Neural progenitor cell (in vitro differentiated cells): ENCODE measurements at regions not wholly inside any gene's neighbourhood (a gene's known extent, or its start where the extent isn't known, plus 50 kb on each side); places are given as distances from the start of the nearest gene placed in this dataset.

Experiments used
- DNase-seq: peaks from one replicate; pipeline ENCODE4 v3.0.0-alpha.2; 2016; ENCODE audit warnings: low spot score
- H2AFZ ChIP-seq: fragments of 200-600 bp; sonication (generic); replicated peaks from 2 replicates; pipeline ENCODE4 v1.6.1; 2016; ENCODE audit warnings: antibody characterized with exemption
- H3F3A ChIP-seq: fragments of 200-600 bp; sonication (generic); 2 replicates; pipeline ENCODE4 v1.6.1; 2016; ENCODE audit warnings: antibody characterized with exemption, low read depth
- H3K27ac ChIP-seq: fragments of 200-600 bp; sonication (generic); 2 replicates; pipeline ENCODE4 v1.5.1; 2016; ENCODE audit warnings: mild to moderate bottlenecking
- H3K27me3 ChIP-seq: fragments of 200-600 bp; sonication (generic); 2 replicates; pipeline ENCODE4 v1.6.1; 2016; ENCODE audit warnings: mild to moderate bottlenecking, moderate library complexity
- H3K36me3 ChIP-seq: fragments of 200-600 bp; sonication (generic); 2 replicates; pipeline ENCODE4 v1.5.1; 2016
- H3K4me1 ChIP-seq: fragments of 200-600 bp; sonication (generic); 2 replicates; pipeline ENCODE4 v1.6.1; 2016; ENCODE audit warnings: mixed run types
- H3K4me2 ChIP-seq: fragments of 200-600 bp; sonication (generic); 2 replicates; pipeline ENCODE4 v1.6.1; 2016
- H3K4me3 ChIP-seq: fragments of 200-600 bp; sonication (generic); 2 replicates; pipeline ENCODE4 v1.5.1; 2016
- H3K79me2 ChIP-seq: fragments of 200-600 bp; sonication (generic); 2 replicates; pipeline ENCODE4 v1.6.1; 2016; ENCODE audit warnings: low read depth
- H3K9ac ChIP-seq: fragments of 200-600 bp; sonication (generic); 2 replicates; pipeline ENCODE4 v1.6.1; 2016
- H3K9me3 ChIP-seq: fragments of 200-600 bp; sonication (generic); 2 replicates; pipeline ENCODE4 v1.5.1; 2016; ENCODE audit warnings: low read depth
- H4K20me1 ChIP-seq: fragments of 200-600 bp; sonication (generic); 2 replicates; pipeline ENCODE4 v1.6.1; 2016; ENCODE audit warnings: low read depth
- H3K27ac Mint-ChIP-seq: 3 replicates; pipeline ENCODE4 v1.8.0; 2021; ENCODE audit warnings: mixed read lengths
- H3K27me3 Mint-ChIP-seq: 2 replicates; pipeline ENCODE4 v1.8.0; 2022; ENCODE audit warnings: low read depth, mild to moderate bottlenecking, inconsistent platforms, moderate library complexity, mixed read lengths; ENCODE audit not compliant: insufficient read depth
- H3K36me3 Mint-ChIP-seq: 3 replicates; pipeline ENCODE4 v1.8.0; 2021; ENCODE audit warnings: mixed read lengths
- H3K4me1 Mint-ChIP-seq: 3 replicates; pipeline ENCODE4 v1.8.0; 2021; ENCODE audit warnings: mixed read lengths
- H3K4me3 Mint-ChIP-seq: 3 replicates; pipeline ENCODE4 v1.8.0; 2021; ENCODE audit warnings: mild to moderate bottlenecking, moderate library complexity, mixed read lengths
- H3K9me3 Mint-ChIP-seq: 3 replicates; pipeline ENCODE4 v1.8.0; 2020; ENCODE audit warnings: mixed read lengths
- CTCF ChIP-seq: fragments of 200-600 bp; sonication (generic); IDR thresholded peaks from 2 replicates; pipeline ENCODE4 v1.5.1; 2017; ENCODE audit warnings: antibody characterized with exemption, mild to moderate bottlenecking
- EZH2 ChIP-seq: fragments of 200-600 bp; sonication (generic); IDR thresholded peaks from 2 replicates; pipeline ENCODE4 v1.6.1; 2017; ENCODE audit warnings: antibody characterized with exemption, mild to moderate bottlenecking, moderate library complexity
- EZH2phosphoT487 ChIP-seq: fragments of 200-600 bp; sonication (generic); IDR thresholded peaks from 2 replicates; pipeline ENCODE4 v1.6.1; 2017; ENCODE audit warnings: antibody characterized with exemption

DNA sequence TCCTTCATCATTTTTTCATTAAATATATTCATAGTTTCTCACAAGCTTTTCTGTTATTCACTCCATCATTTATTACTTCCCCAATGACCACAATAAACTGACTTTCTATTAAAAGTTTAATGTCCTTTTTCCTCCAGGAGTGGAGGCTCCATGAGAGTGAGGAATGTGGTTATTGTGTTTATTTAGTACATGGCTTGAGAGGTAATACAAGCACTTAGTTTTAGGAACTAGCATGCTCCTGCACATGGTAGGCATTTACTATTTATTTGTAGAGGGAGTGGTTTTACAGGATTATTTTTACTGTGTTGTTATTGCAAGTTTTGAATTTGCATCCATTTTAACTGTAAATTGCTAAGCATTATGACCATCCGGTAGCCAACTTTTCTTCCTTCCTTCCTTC lies 412.9 kb upstream of the SUCLG2 start:
- Histone ChIP-seq H2AFZ (no peak overlapping the region), H3K9me3 (no peaks in the 10 kb centered on the region), H3K79me2 (no peaks in the 10 kb centered on the region), H3K27me3 (no peaks in the 10 kb centered on the region), H3K4me3 (no peak overlapping the region), H3F3A (no peaks in the 10 kb centered on the region), H4K20me1 (no peaks in the 10 kb centered on the region), H3K4me1 (no peaks in the 10 kb centered on the region), H3K9ac (no peak overlapping the region), H3K4me2 (no peak overlapping the region), H3K27ac (no peak overlapping the region), H3K36me3 (no peaks in the 10 kb centered on the region)
- Mint-ChIP-seq H3K36me3 (no peaks in the 10 kb centered on the region), H3K4me3 (no peak overlapping the region), H3K4me1 (no peaks in the 10 kb centered on the region), H3K9me3 (no peaks in the 10 kb centered on the region), H3K27me3 (peaks cover 2% of the 10 kb centered on the region), H3K27ac (no peak overlapping the region)
- TF ChIP-seq CTCF (no peak), EZH2phosphoT487 (no peak), EZH2 (no peak)
- DNase-seq: no peak

DNA sequence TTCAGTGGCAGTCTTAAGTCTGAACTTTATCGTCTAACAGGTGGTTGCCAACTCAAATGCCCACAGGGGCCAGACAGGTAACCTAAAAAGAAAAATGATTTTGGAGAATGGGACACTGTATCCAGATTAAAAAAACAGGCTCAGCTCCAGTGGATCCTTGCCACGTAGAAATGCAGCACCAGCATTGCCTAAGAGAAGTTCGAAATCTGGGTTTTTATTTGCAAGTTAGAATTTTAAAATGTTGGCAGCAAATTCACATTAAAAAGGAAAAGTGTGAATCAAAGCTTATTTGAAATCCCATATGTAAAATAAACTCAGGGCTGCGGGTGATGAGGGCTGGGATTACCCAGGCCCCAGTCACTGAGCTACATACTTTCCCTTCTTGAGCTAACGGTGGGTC lies 408.5 kb upstream of the SUCLG2 start:
- Mint-ChIP-seq H3K27ac (no peak overlapping the region), H3K4me1 (no peaks in the 10 kb centered on the region), H3K36me3 (no peaks in the 10 kb centered on the region), H3K9me3 (no peaks in the 10 kb centered on the region), H3K4me3 (no peak overlapping the region), H3K27me3 (no peaks in the 10 kb centered on the region)
- H3F3A ChIP-seq: no peaks in the 10 kb centered on the region
- H3K9ac ChIP-seq: no peak overlapping the region
- no peaks in the 10 kb centered on the region for H3K4me1 ChIP-seq
- DNase-seq: no peak
- H3K27ac ChIP-seq: no peak overlapping the region
- H3K9me3 ChIP-seq: no peaks in the 10 kb centered on the region
- no peaks in the 10 kb centered on the region for H4K20me1 ChIP-seq
- H3K79me2 ChIP-seq: no peaks in the 10 kb centered on the region
- H3K36me3 ChIP-seq: no peaks in the 10 kb centered on the region
- no peaks in the 10 kb centered on the region for H3K27me3 ChIP-seq
- H3K4me2 ChIP-seq: no peak overlapping the region
- no peak for TF ChIP-seq EZH2
- no peak for TF ChIP-seq EZH2phosphoT487
- TF ChIP-seq CTCF: no peak
- H3K4me3 ChIP-seq: no peak overlapping the region
- H2AFZ ChIP-seq: no peak overlapping the region

DNA sequence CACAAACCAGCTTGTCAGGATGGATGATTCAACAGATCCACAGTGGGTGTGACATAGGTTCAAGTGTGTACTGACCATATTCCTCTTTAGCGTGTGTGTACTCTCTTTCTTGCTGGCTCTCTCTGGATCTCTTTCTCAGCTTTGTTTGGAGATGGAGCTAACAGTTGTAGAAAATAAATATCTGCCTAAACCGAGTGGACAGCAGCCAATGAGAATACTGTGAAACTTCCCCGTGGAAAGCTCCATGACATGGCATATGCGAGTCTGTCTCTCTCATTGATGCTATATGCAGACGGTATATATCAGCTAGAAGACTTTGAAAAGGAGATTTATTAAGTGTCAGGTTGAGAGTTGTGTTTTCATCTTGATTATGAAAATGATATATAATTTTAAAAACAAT lies 406.5 kb upstream of the SUCLG2 start:
- Histone ChIP-seq H3K9ac (no peak overlapping the region), H3K4me1 (no peaks in the 10 kb centered on the region), H3K27ac (no peak overlapping the region), H3K9me3 (no peaks in the 10 kb centered on the region), H3K4me2 (no peak overlapping the region), H3K79me2 (no peaks in the 10 kb centered on the region), H3K36me3 (no peaks in the 10 kb centered on the region), H3K4me3 (no peak overlapping the region), H4K20me1 (no peaks in the 10 kb centered on the region), H2AFZ (no peak overlapping the region), H3F3A (no peaks in the 10 kb centered on the region), H3K27me3 (no peaks in the 10 kb centered on the region)
- Mint-ChIP-seq H3K9me3 (no peaks in the 10 kb centered on the region), H3K27me3 (no peaks in the 10 kb centered on the region), H3K36me3 (no peaks in the 10 kb centered on the region), H3K27ac (no peak overlapping the region), H3K4me3 (no peak overlapping the region), H3K4me1 (no peaks in the 10 kb centered on the region)
- TF ChIP-seq EZH2 (no peak), EZH2phosphoT487 (no peak), CTCF (no peak)
- DNase-seq: no peak

- Histone ChIP-seq H3K27me3 (no peaks in the 10 kb centered on the region), H3K36me3 (no peaks in the 10 kb centered on the region), H3F3A (no peaks in the 10 kb centered on the region), H3K27ac (no peak overlapping the region), H3K79me2 (no peaks in the 10 kb centered on the region), H3K4me1 (no peaks in the 10 kb centered on the region), H3K4me2 (no peak overlapping the region), H3K9ac (no peak overlapping the region), H2AFZ (no peak overlapping the region), H3K9me3 (no peaks in the 10 kb centered on the region), H4K20me1 (no peaks in the 10 kb centered on the region), H3K4me3 (no peak overlapping the region)
- TF ChIP-seq EZH2: no peak
- TF ChIP-seq CTCF: no peak
- TF ChIP-seq EZH2phosphoT487: no peak
- Mint-ChIP-seq H3K27ac (no peak overlapping the region), H3K36me3 (no peaks in the 10 kb centered on the region), H3K4me3 (no peak overlapping the region), H3K27me3 (no peaks in the 10 kb centered on the region), H3K9me3 (no peaks in the 10 kb centered on the region), H3K4me1 (no peaks in the 10 kb centered on the region)
- no peak for DNase-seq
These were observed 405.8 kb upstream of the SUCLG2 start for GRCh38 chr3:68060191-68060590.
